Fibroblast of lung (primary cell): ENCODE measurements at regions not wholly inside any gene's neighbourhood (a gene's known extent, or its start where the extent isn't known, plus 50 kb on each side); places are given as distances from the start of the nearest gene placed in this dataset.

ENCODE experiments used
- DNase-seq, 2 donors: peaks; one replicate each; pipeline versions ENCODE4 v3.0.0 to v3.0.0-alpha.2; 2010; ENCODE audit warnings: low read depth in 2 of 2
- H2AFZ ChIP-seq: 2 replicates; pipeline ENCODE4 v1.5.1; 2012; ENCODE audit warnings: low read length, control low read depth, inconsistent platforms
- H3K27ac ChIP-seq: 2 replicates; pipeline ENCODE4 v1.5.1; 2011; ENCODE audit warnings: low read length, control low read depth; ENCODE audit not compliant: insufficient read depth
- H3K27me3 ChIP-seq: 2 replicates; pipeline ENCODE4 v1.5.1; 2011; ENCODE audit warnings: mild to moderate bottlenecking, low read length; ENCODE audit not compliant: control insufficient read depth, insufficient read depth
- H3K36me3 ChIP-seq: 2 replicates; pipeline ENCODE4 v1.5.1; 2011; ENCODE audit warnings: low read length; ENCODE audit not compliant: control insufficient read depth, insufficient read depth
- H3K4me1 ChIP-seq: 2 replicates; pipeline ENCODE4 v1.5.1; 2011; ENCODE audit warnings: low read length; ENCODE audit not compliant: control insufficient read depth, insufficient read depth; ENCODE audit errors: extremely low read depth
- H3K4me2 ChIP-seq: 2 replicates; pipeline ENCODE4 v1.5.1; 2011; ENCODE audit warnings: low read length, control low read depth; ENCODE audit not compliant: insufficient read depth; ENCODE audit errors: extremely low read depth
- H3K4me3 ChIP-seq, 4 experiments: fragments of 200-600 bp in 1 of 4; sonication (generic) in 1 of 4; replicated peaks in 1 of 4; 2 replicates each; pipeline ENCODE4 v1.5.1; 2011 to 2016; ENCODE audit warnings: low read length in 4 of 4, low read depth in 3 of 4, mild to moderate bottlenecking in 3 of 4, control low read depth in 2 of 4, inconsistent platforms in 1 of 4, mixed read lengths in 1 of 4; ENCODE audit not compliant: insufficient read depth in 1 of 4; ENCODE audit errors: control extremely low read depth in 1 of 4
- H3K79me2 ChIP-seq: 2 replicates; pipeline ENCODE4 v1.5.1; 2012; ENCODE audit warnings: mild to moderate bottlenecking, low read length, inconsistent platforms; ENCODE audit not compliant: control insufficient read depth, insufficient read depth
- H3K9ac ChIP-seq: 2 replicates; pipeline ENCODE4 v1.5.1; 2011; ENCODE audit warnings: mild to moderate bottlenecking, low read length, control low read depth; ENCODE audit not compliant: insufficient read depth
- H3K9me3 ChIP-seq: 2 replicates; pipeline ENCODE4 v1.5.1; 2012; ENCODE audit warnings: low read depth, low read length; ENCODE audit not compliant: control insufficient read depth, insufficient read depth
- H4K20me1 ChIP-seq: 2 replicates; pipeline ENCODE4 v1.5.1; 2011; ENCODE audit warnings: low read length; ENCODE audit not compliant: control insufficient read depth, insufficient read depth; ENCODE audit errors: extremely low read depth
- EZH2 ChIP-seq: IDR thresholded peaks from 2 replicates; pipeline ENCODE4 v1.5.1; 2012; ENCODE audit warnings: low read length, control low read depth, mild to moderate bottlenecking; ENCODE audit errors: missing control alignments
- TF ChIP-seq, protein P1 (sequence below), 2 donors: IDR thresholded peaks in 1 of 2; conservative IDR thresholded peaks in 1 of 2; 1 replicate in 1 of 2; 2 replicates in 1 of 2; pipeline ENCODE4 v1.5.1; 2011 to 2012; ENCODE audit warnings: low read length in 2 of 2, control low read depth in 1 of 2, inconsistent platforms in 1 of 2, low read depth in 1 of 2, mild to moderate bottlenecking in 1 of 2

GRCh38 chr11:50174975-50175374, 142.3 kb downstream of the OR4C45 start:
- Histone ChIP-seq H3K4me2 (no peak overlapping the region), H4K20me1 (no peaks in the 10 kb centered on the region), H3K36me3 (no peaks in the 10 kb centered on the region), H3K79me2 (no peaks in the 10 kb centered on the region), H3K4me3 (no peak overlapping the region), H2AFZ (no peak overlapping the region), H3K27me3 (no peaks in the 10 kb centered on the region), H3K4me1 (no peaks in the 10 kb centered on the region), H3K9me3 (no peaks in the 10 kb centered on the region), H3K9ac (no peak overlapping the region), H3K27ac (no peak overlapping the region)
- no peak for TF ChIP-seq EZH2
- TF ChIP-seq, protein P1, sequence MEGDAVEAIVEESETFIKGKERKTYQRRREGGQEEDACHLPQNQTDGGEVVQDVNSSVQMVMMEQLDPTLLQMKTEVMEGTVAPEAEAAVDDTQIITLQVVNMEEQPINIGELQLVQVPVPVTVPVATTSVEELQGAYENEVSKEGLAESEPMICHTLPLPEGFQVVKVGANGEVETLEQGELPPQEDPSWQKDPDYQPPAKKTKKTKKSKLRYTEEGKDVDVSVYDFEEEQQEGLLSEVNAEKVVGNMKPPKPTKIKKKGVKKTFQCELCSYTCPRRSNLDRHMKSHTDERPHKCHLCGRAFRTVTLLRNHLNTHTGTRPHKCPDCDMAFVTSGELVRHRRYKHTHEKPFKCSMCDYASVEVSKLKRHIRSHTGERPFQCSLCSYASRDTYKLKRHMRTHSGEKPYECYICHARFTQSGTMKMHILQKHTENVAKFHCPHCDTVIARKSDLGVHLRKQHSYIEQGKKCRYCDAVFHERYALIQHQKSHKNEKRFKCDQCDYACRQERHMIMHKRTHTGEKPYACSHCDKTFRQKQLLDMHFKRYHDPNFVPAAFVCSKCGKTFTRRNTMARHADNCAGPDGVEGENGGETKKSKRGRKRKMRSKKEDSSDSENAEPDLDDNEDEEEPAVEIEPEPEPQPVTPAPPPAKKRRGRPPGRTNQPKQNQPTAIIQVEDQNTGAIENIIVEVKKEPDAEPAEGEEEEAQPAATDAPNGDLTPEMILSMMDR (conservative IDR thresholded peaks at IDR 0.05 in 1 of 2, IDR thresholded peaks at IDR 0.05 in 1 of 2; ENCODE audit: low read depth in 1 of 2, low read length in 2 of 2), result no peak
- no peak for DNase-seq

- Histone ChIP-seq H2AFZ (no peak overlapping the region), H3K4me3 (no peak overlapping the region), H3K9me3 (no peaks in the 10 kb centered on the region), H3K4me2 (no peak overlapping the region), H3K27ac (no peak overlapping the region), H4K20me1 (no peaks in the 10 kb centered on the region), H3K4me1 (no peaks in the 10 kb centered on the region), H3K9ac (no peak overlapping the region), H3K79me2 (no peaks in the 10 kb centered on the region), H3K36me3 (no peaks in the 10 kb centered on the region), H3K27me3 (no peaks in the 10 kb centered on the region)
- no peak for DNase-seq
- TF ChIP-seq, protein P1 (conservative IDR thresholded peaks at IDR 0.05 in 1 of 2, IDR thresholded peaks at IDR 0.05 in 1 of 2; ENCODE audit: low read depth in 1 of 2, low read length in 2 of 2), result no peak
- TF ChIP-seq EZH2, result no peak
Measured at GRCh38 chr11:50178737-50179136, 146.1 kb downstream of the OR4C45 start.

- no peak for DNase-seq
- TF ChIP-seq EZH2, result no peak
- TF ChIP-seq, protein P1 (conservative IDR thresholded peaks at IDR 0.05 in 1 of 2, IDR thresholded peaks at IDR 0.05 in 1 of 2; ENCODE audit: low read depth in 1 of 2, low read length in 2 of 2), result no peak
- Histone ChIP-seq H3K9me3 (no peaks in the 10 kb centered on the region), H4K20me1 (no peaks in the 10 kb centered on the region), H3K79me2 (no peaks in the 10 kb centered on the region), H3K36me3 (no peaks in the 10 kb centered on the region), H3K27me3 (no peaks in the 10 kb centered on the region), H2AFZ (no peak overlapping the region), H3K27ac (no peak overlapping the region), H3K4me3 (no peak overlapping the region), H3K9ac (no peak overlapping the region), H3K4me1 (no peaks in the 10 kb centered on the region), H3K4me2 (no peak overlapping the region)
Measured at GRCh38 chr11:50181334-50181733, 148.7 kb downstream of the OR4C45 start.
